Right ventricle myocardium superior (tissue), 1 donor: ENCODE measurements at regions not wholly inside any gene's neighbourhood (a gene's known extent, or its start where the extent isn't known, plus 50 kb on each side); places are given as distances from the start of the nearest gene placed in this dataset.
"Not testable (repeated sequence)": the region's sequence is repeated elsewhere in the genome, so short reads cannot be mapped to it uniquely, and the experiment has no call there.

Source experiments
- ATAC-seq: fragments of 200-7000 bp; cut with Tn5 transposase; one replicate; pipeline ENCODE4 v1.9.1; 2020; ENCODE audit warnings: mild to moderate bottlenecking; ENCODE audit not compliant: poor library complexity
- DNase-seq: peaks from one replicate; pipeline ENCODE4 v3.0.0-alpha.2; 2020
- intact Hi-C: fragments of 100-400 bp; cut with DNase I; formaldehyde crosslinking; loops from one replicate; pipeline ENCODE4 v1.11.2; 2022
- donor health status: DM: no; HTN: yes; CAD: no; lungs with severe emphysema.

DNA sequence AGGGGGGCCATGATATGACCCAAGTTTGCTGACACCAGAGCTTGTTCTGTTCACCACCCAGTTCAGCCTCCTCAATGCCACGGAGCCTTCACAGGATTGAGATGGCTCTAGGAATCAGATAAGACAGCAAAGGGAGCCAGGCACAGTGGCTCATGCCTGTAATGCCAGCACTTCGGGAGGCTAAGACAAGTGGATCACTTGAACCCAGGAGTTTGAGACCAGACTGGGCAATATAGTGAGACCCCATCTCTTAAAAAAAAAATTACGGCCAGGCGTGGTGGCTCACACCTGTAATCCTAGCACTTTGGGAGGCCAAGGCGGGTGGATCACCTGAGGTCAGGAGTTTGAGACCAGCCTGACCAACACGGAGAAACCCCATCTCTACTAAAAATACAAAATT, 67.5 kb upstream of the USP9X start:
- ATAC-seq, DNase-seq, intact Hi-C loops: not testable (repeated sequence)

GRCh38 chrX:41018391-41019040, 66.7 kb upstream of the USP9X start:
- ATAC-seq, DNase-seq, intact Hi-C loops: not testable (repeated sequence)

DNA sequence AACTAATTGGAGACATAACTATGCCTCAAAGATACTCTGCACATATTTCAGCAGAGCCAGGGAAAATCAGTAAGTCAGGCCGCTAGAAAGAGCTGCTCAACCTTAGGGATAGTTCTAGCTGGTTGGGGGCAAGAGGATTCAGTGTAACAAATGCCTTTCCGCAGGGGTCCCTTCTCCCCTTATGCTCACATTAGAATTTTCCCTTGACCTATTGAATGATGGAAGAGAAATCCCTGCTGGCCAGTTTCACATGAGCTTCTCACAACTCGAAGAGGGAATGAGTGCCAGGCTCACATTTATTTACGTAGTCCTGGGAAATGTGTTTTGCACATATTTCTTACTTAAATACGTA, 66.2 kb upstream of the USP9X start:
- intact Hi-C loops: no loop called here
- no peak for ATAC-seq
- DNase-seq: no peak

DNA sequence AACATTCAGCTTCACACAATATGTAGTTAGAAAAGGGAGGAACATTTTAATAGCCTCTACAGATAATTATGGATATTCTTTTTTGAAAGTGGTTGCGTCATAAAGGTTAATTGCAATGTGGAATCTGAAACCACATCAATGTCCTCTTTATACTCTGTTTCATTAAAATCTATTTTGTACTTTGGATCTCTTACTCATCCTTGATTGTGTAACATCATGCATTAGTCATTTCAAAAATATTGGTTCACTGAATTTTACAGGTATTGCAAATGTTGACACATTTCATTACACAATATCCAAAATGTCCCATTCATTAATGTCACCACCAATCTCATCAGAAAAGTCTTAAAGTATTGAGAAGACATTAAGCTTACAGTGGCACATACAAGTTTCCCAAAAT, 62.7 kb upstream of the USP9X start:
- ATAC-seq: no peak
- intact Hi-C loops: no loop called here

GRCh38 chrX:41023098-41023497, 62.1 kb upstream of the USP9X start:
- DNase-seq: no peak
- no peak for ATAC-seq
- intact Hi-C loops: no loop called here

More for the DNA sequence above, 62.7 kb upstream of the USP9X start:
- DNase-seq: no peak

DNA sequence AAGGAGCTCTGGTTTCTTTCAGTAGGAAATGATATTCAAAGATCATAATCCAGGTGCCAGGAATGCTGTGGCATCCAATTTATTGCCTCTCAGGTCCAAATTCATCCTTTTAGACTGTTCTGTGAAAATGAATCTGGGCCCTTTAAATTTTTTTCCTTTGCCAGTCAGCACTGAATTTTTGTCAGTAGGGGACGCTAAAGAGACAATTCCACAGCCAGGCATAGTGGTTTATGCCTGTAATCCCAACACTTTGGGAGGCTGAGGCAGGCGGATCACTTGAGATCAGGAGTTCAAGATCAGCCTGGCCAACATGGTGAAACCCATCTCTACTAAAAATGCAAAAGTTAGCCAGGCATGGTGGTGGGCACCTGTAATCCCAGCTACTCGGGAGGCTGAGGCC, 60.9 kb upstream of the USP9X start:
- DNase-seq, intact Hi-C loops, ATAC-seq: not testable (repeated sequence)

DNA sequence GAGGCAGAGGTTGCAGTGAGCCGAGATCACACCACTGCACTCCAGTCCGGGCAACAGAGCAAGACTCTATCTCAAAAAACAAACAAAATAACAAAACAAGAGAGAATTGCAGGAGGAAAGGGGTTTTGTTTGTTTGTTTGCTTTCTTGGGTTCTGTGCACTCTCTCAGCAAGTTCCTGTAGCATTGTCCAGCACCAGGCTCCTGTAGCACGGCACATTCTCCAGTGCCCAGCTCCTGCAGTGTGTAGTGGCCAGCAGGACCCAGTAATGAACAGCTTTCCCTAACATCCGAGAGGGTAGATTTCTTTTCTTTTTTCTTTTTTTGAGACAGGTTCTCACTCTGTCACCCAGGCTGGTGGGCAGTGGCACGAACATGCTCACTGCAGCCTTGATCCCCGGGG, 60.5 kb upstream of the USP9X start:
- intact Hi-C loops: no loop called here
- ATAC-seq: no peak
- DNase-seq: no peak

DNA sequence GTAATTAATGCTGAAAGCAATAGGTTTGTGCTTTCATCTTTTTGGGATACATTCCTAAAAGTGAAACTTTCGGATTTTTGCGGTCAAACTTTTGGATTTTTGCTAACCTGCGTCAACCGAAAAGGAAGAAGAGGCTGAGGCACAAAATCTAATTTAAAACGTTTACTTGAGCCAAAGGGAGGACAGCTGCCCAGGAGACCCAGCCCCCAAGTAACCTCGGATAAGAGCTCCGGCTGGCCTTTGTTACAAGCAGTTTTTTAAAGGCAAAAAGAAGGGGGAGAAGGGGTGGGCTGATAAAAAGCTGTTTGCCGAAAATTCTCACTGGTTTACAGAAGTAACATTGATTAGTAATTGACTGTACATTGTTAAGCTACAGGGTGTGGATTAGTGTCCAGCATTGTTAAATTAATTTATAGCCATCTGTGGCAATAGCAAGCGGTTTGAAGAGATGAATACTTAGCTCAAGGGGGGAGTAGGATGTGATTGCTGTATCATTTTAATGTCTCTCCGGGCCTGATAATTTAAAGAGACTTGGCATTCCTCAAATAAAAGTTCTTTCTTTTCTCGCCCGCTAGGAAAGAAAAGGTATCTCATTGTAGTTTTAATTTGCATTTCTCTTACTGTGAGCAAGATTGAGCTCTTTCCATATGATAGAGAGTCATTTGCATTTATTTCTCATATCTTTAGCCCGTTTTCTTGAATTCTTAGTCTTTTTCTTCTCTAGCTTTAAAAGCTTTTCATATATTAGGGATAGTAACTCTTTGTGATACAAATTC, 59.1 kb upstream of the USP9X start:
- intact Hi-C loops: no loop called here
- ATAC-seq (no peak), DNase-seq (no peak)

DNA sequence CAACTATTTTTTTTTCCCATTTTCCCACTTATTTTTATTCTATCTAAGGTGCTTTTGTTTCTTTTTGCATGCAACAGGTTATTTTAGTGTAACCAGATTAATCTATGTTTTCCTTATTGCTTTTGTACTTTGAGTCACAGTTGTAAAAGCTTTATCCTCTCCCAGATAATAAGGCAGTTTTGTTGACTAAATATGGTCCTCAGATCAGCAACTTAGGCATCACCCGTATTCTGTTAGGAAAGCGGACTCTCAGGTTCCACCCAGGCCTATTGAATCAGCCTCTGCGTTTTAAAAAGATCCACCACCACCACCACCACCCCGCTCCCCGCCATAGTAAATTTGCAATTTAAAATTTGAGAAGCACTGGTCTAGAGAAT, 58.6 kb upstream of the USP9X start:
- intact Hi-C loops: no loop called here

GRCh38 chrX:41029332-41029731, 55.9 kb upstream of the USP9X start:
- no peak for DNase-seq
- intact Hi-C loops: no loop called here
- no peak for ATAC-seq

More for the DNA sequence above, 58.6 kb upstream of the USP9X start:
- ATAC-seq: no peak
- no peak for DNase-seq

- DNase-seq: no peak
- no peak for ATAC-seq
- intact Hi-C loops: no loop called here
Observed at GRCh38 chrX:41031256-41031967, 53.8 kb upstream of the USP9X start.

GRCh38 chrX:41033299-41033698, 51.9 kb upstream of the USP9X start:
- no peak for ATAC-seq
- DNase-seq: no peak
- intact Hi-C loops: no loop called here

DNA sequence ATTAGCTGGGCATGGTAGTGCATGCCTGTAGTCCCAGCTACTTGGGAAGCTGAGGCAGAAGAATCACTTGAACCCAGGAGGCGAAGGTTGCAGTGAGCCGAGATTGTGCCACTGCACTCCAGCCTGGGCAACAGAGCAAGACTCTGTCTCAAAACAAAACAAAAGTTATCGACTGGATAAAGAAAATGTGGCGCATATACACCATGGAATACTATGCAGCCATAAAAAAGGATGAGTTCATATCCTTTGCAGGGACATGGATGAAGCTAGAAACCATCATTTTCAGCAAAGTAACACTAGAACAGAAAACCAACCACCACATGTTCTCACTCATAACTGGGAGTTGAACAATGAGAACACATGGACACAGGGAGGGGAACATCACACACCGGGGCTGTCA, 50.3 kb upstream of the USP9X start:
- intact Hi-C loops, DNase-seq, ATAC-seq: not testable (repeated sequence)
